T47D (cell line): ENCODE measurements at regions not wholly inside any gene's neighbourhood (a gene's known extent, or its start where the extent isn't known, plus 50 kb on each side); places are given as distances from the start of the nearest gene placed in this dataset.

Experiments used
- DNase-seq, 2 experiments: peaks; one replicate each; pipeline versions ENCODE4 v3.0.0 to v3.0.0-alpha.2; 2011 to 2012; ENCODE audit warnings: low read depth in 1 of 2, low spot score in 1 of 2
- JUND ChIP-seq: IDR thresholded peaks from 2 replicates; pipeline ENCODE4 v1.6.1; 2012; ENCODE audit warnings: low read depth
- in situ Hi-C: cut with HindIII; loops from 2 replicates; pipeline ENCODE4 v1.10.0; 2016; ENCODE audit warnings: low sequenced_read_pairs, low pct_unique_long_range_greater_than_20kb

- no peak for DNase-seq
- no peak for TF ChIP-seq JUND
- in situ Hi-C loops = no loop called here
These were observed 68.4 kb upstream of the ELAC2 start for GRCh38 chr17:13086142-13086769.

GRCh38 chr17:13085578-13085977 lies 67.8 kb upstream of the ELAC2 start:
- in situ Hi-C loops = no loop called here
- no peak for TF ChIP-seq JUND
- DNase-seq = no peak

- in situ Hi-C loops = no loop called here
- no peak for DNase-seq
- no peak for TF ChIP-seq JUND
These were observed 66.6 kb upstream of the ELAC2 start for GRCh38 chr17:13084420-13084819.

GRCh38 chr17:13078591-13079385 lies 61.0 kb upstream of the ELAC2 start:
- in situ Hi-C loops = no loop called here
- no peak for TF ChIP-seq JUND
- peak in 1 of 2 experiments; percentile 63 for DNase-seq

GRCh38 chr17:13076905-13077304 lies 59.1 kb upstream of the ELAC2 start:
- no peak for TF ChIP-seq JUND

GRCh38 chr17:13074026-13074425 lies 56.2 kb upstream of the ELAC2 start:
- no peak for DNase-seq
- no peak for TF ChIP-seq JUND
- in situ Hi-C loops = no loop called here

More at GRCh38 chr17:13076905-13077304, 59.1 kb upstream of the ELAC2 start:
- no peak for DNase-seq
- in situ Hi-C loops = no loop called here

GRCh38 chr17:13073018-13073417 lies 55.2 kb upstream of the ELAC2 start:
- no peak for DNase-seq
- in situ Hi-C loops = no loop called here
- no peak for TF ChIP-seq JUND

GRCh38 chr17:13070732-13071131 lies 52.9 kb upstream of the ELAC2 start:
- TF ChIP-seq JUND = no peak
- no peak for DNase-seq
- in situ Hi-C loops = no loop called here

GRCh38 chr17:13067629-13068303 lies 49.9 kb upstream of the ELAC2 start:
- no peak for TF ChIP-seq JUND
- DNase-seq = no peak
- in situ Hi-C loops = no loop called here
